ENCODE measurements at regions not wholly inside any gene's neighbourhood (a gene's known extent, or its start where the extent isn't known, plus 50 kb on each side); places are given as distances from the start of the nearest gene placed in this dataset.

DNA sequence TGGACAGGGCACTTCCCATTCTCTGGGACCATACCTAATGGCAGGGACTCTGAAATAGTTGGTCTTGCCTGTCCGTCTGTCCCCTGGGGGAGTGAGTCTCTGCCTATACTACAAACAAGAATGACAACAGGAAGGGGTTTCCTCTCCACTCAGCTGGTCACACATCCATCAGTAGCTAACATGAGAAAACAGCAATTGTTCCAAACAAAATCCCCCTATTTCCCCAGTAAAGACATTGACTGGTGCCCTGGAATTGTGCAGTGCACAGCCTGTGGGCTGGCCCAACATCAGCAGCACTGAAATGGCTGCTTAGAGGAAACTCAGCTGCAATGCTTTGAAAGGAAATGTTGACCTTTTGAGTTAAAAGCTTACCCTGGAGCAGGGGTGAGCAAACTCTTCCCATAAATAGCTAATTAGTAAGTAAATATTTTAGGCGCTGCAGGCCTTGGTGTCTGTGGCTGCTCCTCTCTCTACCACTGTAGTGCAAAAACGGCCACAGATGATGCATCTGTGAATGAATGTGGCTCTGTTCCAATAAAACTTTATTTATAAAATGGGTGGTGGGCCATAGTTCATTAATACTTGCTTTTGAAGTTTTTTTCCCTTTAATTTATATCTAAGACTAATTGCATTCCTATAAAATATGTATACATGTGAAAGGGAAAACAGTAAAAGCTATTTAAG, 174.3 kb downstream of the KLF13 start:
- Histone ChIP-seq H3K36me3 (replicated peaks; ENCODE audit: low read depth, low read length) (no peaks in the 10 kb centered on the region), H3K9me3 (ENCODE audit: insufficient read depth, low read length) (no peaks in the 10 kb centered on the region), H3K79me2 (ENCODE audit: low read length) (no peaks in the 10 kb centered on the region), H3K4me2 (ENCODE audit: low read length) (no peak overlapping the region), H4K20me1 (ENCODE audit: insufficient read depth, low read length) (no peaks in the 10 kb centered on the region), H3K4me1 (ENCODE audit: low read length) (no peaks in the 10 kb centered on the region), H3K9ac (ENCODE audit: low read length) (no peak overlapping the region), H3K27me3 (ENCODE audit: low read depth, low read length) (no peaks in the 10 kb centered on the region), H3K4me3 (ENCODE audit: low read length) (no peak overlapping the region), H2AFZ (ENCODE audit: low read depth, low read length) (no peak overlapping the region), H3K27ac (ENCODE audit: low read length) (no peak overlapping the region)
- TF ChIP-seq, protein P1, sequence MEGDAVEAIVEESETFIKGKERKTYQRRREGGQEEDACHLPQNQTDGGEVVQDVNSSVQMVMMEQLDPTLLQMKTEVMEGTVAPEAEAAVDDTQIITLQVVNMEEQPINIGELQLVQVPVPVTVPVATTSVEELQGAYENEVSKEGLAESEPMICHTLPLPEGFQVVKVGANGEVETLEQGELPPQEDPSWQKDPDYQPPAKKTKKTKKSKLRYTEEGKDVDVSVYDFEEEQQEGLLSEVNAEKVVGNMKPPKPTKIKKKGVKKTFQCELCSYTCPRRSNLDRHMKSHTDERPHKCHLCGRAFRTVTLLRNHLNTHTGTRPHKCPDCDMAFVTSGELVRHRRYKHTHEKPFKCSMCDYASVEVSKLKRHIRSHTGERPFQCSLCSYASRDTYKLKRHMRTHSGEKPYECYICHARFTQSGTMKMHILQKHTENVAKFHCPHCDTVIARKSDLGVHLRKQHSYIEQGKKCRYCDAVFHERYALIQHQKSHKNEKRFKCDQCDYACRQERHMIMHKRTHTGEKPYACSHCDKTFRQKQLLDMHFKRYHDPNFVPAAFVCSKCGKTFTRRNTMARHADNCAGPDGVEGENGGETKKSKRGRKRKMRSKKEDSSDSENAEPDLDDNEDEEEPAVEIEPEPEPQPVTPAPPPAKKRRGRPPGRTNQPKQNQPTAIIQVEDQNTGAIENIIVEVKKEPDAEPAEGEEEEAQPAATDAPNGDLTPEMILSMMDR (IDR thresholded peaks at IDR 0.05; ENCODE audit: low read depth, low read length): no peak
- TF ChIP-seq EZH2phosphoT487 (IDR thresholded peaks at IDR 0.05; ENCODE audit: low read depth): no peak

GRCh38 chr15:31501536-31502157, 175.0 kb downstream of the KLF13 start:
- no peak overlapping the region for H3K4me2 ChIP-seq (ENCODE audit: low read length)
- H3K27ac ChIP-seq (ENCODE audit: low read length): no peak overlapping the region

DNA sequence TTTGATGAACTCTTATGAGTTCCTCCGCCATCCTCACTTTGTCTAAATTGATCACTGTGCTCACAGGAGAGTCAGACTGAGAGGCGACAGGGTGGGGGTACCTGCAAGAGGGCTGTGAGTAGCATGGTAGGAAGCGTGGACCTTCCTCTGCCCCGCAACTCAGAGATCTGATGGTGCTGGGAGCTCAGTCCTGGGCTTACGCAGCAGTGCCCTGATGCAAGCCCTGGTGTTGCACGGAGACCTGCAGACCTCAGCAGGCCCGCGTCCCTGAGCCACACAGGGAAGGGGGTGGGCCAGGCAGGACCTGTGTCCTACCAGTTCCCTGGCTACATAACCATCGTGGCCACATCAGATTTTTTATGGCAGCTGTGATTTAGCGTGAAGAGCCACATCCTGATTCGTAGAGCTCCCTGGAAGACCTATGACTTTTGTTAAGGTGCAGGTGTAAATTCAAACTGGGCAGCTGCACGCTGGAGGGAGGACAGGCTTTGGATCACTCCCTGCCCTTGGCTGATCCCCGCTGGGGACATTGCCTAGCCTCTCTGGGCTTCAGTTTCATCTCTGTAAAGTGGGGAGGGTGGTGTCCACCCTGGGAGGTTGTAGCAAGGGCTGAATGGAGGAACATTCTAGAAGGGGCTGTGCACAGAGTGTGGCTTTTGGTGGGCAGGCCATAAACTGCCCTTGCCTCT, 176.1 kb downstream of the KLF13 start:
- Histone ChIP-seq H3K4me2 (ENCODE audit: low read length) (no peak overlapping the region), H3K9ac (ENCODE audit: low read length) (no peak overlapping the region), H3K36me3 (replicated peaks; ENCODE audit: low read depth, low read length) (no peaks in the 10 kb centered on the region), H3K79me2 (ENCODE audit: low read length) (no peaks in the 10 kb centered on the region), H3K4me3 (ENCODE audit: low read length) (no peak overlapping the region), H3K27me3 (ENCODE audit: low read depth, low read length) (no peaks in the 10 kb centered on the region), H2AFZ (ENCODE audit: low read depth, low read length) (no peak overlapping the region), H3K27ac (ENCODE audit: low read length) (no peak overlapping the region), H3K4me1 (ENCODE audit: low read length) (no peaks in the 10 kb centered on the region), H4K20me1 (ENCODE audit: insufficient read depth, low read length) (no peaks in the 10 kb centered on the region), H3K9me3 (ENCODE audit: insufficient read depth, low read length) (no peaks in the 10 kb centered on the region)
- TF ChIP-seq EZH2phosphoT487 (IDR thresholded peaks at IDR 0.05; ENCODE audit: low read depth): no peak
- TF ChIP-seq, protein P1 (IDR thresholded peaks at IDR 0.05; ENCODE audit: low read depth, low read length): no peak

More at GRCh38 chr15:31501536-31502157, 175.0 kb downstream of the KLF13 start:
- no peaks in the 10 kb centered on the region for H4K20me1 ChIP-seq (ENCODE audit: insufficient read depth, low read length)
- no peaks in the 10 kb centered on the region for H3K36me3 ChIP-seq (replicated peaks; ENCODE audit: low read depth, low read length)
- H3K27me3 ChIP-seq (ENCODE audit: low read depth, low read length): no peaks in the 10 kb centered on the region
- no peak for TF ChIP-seq EZH2phosphoT487 (IDR thresholded peaks at IDR 0.05; ENCODE audit: low read depth)
- TF ChIP-seq, protein P1 (IDR thresholded peaks at IDR 0.05; ENCODE audit: low read depth, low read length): no peak
- no peak overlapping the region for H3K9ac ChIP-seq (ENCODE audit: low read length)
- no peaks in the 10 kb centered on the region for H3K4me1 ChIP-seq (ENCODE audit: low read length)
- no peak overlapping the region for H3K4me3 ChIP-seq (ENCODE audit: low read length)
- H3K9me3 ChIP-seq (ENCODE audit: insufficient read depth, low read length): no peaks in the 10 kb centered on the region
- no peak overlapping the region for H2AFZ ChIP-seq (ENCODE audit: low read depth, low read length)
- H3K79me2 ChIP-seq (ENCODE audit: low read length): no peaks in the 10 kb centered on the region

- H2AFZ ChIP-seq (ENCODE audit: low read depth, low read length): no peak overlapping the region
- H3K9ac ChIP-seq (ENCODE audit: low read length): no peak overlapping the region
- no peaks in the 10 kb centered on the region for H3K9me3 ChIP-seq (ENCODE audit: insufficient read depth, low read length)
- no peaks in the 10 kb centered on the region for H3K4me1 ChIP-seq (ENCODE audit: low read length)
- H3K4me3 ChIP-seq (ENCODE audit: low read length): no peak overlapping the region
- no peaks in the 10 kb centered on the region for H3K27me3 ChIP-seq (ENCODE audit: low read depth, low read length)
- H3K4me2 ChIP-seq (ENCODE audit: low read length): no peak overlapping the region
- no peaks in the 10 kb centered on the region for H3K79me2 ChIP-seq (ENCODE audit: low read length)
- H4K20me1 ChIP-seq (ENCODE audit: insufficient read depth, low read length): no peaks in the 10 kb centered on the region
- H3K36me3 ChIP-seq (replicated peaks; ENCODE audit: low read depth, low read length): no peaks in the 10 kb centered on the region
- H3K27ac ChIP-seq (ENCODE audit: low read length): no peak overlapping the region
- TF ChIP-seq, protein P1 (IDR thresholded peaks at IDR 0.05; ENCODE audit: low read depth, low read length): no peak
- no peak for TF ChIP-seq EZH2phosphoT487 (IDR thresholded peaks at IDR 0.05; ENCODE audit: low read depth)
Observed at GRCh38 chr15:31503256-31503655, 176.6 kb downstream of the KLF13 start.
